Muscle of back (tissue), 3 donors: ENCODE measurements at regions not wholly inside any gene's neighbourhood (a gene's known extent, or its start where the extent isn't known, plus 50 kb on each side); places are given as distances from the start of the nearest gene placed in this dataset.
"Not testable (repeated sequence)": the region's sequence is repeated elsewhere in the genome, so short reads cannot be mapped to it uniquely, and the experiment has no call there.

Source experiments
- DNase-seq, 3 donors: peaks; one replicate each; pipeline versions ENCODE4 v3.0.0 to v3.0.0-alpha.2; 2013

DNA sequence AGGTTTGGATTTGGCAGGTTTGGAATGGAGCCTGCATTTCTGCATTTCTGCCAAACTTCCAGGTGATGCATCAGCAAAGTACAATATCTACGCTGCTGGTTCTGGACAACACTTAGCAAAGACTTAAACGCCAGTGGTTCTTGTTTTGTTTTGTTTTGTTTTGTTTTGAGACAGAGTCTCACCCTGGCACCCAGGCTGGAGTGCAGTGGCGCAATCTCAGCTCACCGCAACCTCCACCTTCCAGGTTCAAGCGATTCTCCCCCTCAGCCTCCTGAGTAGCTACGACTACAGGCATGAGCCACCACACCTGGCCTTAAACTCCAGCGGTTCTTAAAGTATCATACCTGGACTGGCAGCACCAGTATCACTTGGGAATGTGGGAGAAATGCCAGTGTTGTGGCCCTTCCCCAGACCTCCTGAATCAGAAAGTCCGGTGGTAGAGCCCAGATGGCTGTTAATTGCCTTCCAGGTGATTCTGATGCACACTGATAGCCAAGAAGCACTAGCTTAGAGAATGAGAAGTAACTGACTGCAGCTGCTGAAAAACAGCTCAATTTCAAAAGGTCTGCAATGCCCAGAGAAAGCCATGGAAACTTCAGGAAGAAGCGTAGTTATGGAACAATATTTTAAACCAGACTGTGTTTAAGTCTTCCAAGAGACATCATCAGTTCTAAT lies 114.8 kb upstream of the FOXN3 start:
- peak in 1 of 3 donors; percentile 49 for DNase-seq

DNA sequence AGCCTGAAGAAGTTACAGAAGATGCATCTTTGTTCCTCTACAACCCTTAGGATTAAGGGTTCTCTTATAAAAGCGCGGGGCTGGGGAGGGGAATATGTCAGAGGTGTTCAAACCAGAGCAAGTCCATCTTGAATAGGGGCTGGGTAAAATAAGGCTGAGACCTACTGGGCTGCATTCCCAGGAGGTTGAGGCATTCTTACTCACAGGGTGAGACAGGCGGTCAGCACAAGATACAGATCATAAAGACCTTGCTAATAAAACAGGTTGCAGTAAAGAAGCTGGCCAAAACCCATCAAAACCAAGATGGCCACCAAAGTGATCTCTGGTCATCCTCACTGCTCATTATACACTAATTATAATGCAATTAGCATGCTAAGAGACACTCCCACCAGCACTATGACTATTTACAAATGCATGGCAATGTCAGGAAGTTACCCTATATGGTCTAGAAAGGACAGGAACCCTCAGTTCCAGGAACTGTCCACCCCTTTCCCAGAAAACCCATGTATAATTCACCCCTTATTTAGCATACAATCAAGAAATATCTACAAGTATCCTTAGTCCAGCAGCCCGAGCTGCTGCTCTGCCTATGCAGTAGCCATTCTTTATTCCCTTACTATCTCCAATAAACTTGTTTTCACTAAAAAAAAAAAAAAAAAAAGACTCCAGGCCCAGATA lies 108.1 kb upstream of the FOXN3 start:
- DNase-seq, result no peak

DNA sequence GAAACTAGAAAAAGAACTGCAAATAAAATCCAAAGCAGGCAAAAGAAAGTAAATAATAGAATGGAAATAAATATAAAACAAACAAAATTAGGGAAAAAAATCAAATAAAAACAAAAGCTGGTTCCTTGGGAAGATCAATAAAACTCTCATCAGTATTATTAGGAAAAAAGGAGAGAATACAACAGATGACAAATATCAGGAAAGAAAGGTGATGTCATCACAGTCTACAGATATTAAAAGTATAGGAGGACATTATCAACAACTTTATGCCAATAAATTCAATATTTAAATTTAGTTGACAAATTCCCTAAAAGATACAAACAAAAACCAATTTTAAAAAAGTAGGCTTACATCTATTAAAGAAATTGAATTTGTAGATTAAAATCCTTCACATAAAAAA lies 107.4 kb upstream of the FOXN3 start:
- no peak for DNase-seq

DNA sequence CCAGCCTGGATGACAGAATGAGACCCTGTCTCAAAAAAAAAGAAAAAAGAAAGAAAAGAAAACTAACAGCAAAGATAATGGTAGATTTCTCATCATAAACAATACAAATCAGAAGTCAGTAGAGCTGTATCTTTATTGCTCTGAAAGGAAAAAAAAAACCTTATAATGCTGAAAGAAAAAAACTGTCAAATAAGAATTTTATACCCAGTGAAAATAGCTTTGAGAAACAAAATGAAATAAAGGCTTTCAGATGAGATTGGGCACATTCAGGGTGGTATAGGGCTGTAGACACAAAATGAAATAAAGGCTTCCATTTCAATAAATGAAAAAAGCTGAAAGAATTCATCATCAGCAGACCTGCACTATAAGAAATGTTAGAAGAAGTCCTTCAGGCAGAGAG lies 105.0 kb upstream of the FOXN3 start:
- no peak for DNase-seq

DNA sequence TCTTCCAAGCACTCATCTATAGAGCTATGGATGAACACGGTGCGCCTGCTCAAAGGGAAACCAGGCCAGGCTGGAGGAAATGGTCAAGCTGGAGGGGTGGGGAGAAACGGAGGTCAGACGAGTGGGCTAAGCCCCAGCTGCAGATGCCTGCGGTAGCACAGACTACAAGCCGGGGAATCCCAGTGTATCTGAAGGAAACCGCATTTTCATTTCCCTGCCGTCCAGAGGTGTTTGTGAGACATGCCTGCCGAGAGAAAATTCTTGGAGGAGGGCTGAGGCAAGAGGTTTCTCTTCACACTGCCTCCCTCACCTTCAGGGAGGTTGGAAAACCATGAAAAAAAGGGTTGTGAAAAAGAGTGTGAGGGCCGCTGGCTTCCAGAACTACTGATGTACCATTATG lies 102.0 kb upstream of the FOXN3 start:
- no peak for DNase-seq

DNA sequence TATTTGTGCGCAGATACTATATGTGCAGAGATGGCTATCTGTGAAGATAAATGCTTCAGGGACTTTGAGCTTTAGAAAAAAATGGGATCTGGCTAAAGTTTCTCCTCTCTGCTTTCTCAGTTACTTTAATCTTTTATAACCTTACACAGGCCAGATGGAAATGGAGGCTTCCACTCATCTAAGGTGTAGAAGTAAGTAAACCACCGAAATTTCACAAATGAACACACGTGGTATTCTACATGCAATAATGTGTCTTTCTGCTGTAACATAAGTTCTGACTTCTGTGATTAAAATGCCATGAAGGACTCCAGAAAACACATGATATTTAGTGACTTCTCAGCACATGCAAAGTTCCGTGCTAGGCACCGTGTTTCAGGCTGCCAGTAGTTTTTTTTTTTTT lies 99.1 kb upstream of the FOXN3 start:
- no peak for DNase-seq

DNA sequence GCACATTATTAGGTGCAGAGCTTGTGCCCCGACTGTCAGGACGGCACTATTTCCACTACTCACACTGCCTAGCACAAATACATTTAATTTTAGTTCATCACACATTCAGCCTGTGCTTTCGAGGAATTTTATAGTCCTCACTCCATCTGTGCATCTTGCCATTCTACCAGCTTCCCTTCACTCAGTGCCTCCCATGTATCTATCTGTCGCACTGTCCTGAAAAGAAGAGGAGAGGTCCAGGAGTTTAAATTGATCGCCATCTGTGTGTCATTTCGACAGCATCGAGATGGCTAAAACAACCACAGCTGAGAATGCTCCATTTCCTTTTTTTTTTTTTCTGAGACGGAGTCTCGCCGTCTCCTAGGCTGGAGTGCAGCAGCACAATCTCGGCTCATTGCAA lies 97.6 kb upstream of the FOXN3 start:
- no peak for DNase-seq

DNA sequence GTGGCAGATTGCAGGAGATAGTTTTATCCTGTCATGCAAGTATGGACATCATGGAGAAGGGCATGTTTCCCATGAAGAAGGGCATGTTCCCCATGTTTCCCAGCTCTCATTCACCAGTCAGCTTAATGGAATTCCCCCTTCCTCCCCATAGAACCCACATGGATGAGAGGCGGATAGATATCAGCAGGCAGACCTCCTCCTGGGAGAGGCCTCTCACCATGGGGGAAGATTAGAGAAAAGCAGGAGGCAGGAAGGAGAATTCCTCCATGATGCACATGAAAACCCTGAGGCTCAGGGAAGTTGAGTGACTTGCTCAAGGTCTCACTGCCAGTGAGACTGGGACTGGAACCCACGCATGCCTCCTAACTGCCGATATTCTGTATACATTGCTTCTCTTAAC lies 92.9 kb upstream of the FOXN3 start:
- peak in 1 of 3 donors; percentile 36 for DNase-seq

DNA sequence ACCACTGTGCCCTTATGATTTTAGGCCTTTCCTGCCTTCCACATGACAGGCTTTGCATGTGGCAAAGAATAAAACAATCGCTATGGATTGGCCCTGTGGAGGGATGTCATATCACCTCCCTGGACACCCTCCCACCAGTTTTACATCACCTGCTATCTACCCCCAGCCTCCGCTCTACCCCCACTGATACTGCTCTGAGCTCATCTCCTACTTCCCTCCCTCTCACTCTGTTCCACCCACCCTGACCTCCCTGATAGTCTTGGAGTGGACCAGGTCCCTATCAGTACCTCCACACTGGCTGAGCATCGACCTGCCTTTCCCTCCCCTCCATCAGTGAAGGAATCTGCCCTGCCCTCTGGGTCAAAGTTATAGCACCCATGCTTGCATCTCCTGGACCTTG lies 91.8 kb upstream of the FOXN3 start:
- DNase-seq, result no peak

DNA sequence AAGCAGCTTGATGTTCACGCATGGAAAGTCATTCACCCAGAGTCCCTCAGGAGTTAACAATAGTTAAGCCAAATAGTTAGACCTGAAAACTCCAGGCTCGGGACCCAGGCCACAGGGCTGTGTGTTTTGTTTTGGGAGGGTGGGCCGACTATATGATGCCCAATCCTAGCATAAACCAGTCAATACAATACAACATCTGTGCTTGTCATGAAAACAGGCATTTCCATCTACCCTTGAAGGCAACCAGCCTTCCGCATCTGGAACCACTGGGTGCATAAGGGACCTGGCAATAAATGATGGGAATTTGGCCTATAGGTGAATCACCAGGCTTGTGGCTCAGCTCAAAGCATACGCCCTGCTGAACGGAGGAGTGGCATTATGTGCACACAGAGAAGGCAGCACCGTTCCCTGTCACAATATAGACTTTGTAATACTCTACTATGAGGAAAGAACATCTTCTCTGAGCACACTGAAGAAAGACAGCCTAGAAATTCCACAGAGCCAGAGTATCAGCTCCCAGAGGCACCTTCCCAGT lies 91.0 kb upstream of the FOXN3 start:
- no peak for DNase-seq

DNA sequence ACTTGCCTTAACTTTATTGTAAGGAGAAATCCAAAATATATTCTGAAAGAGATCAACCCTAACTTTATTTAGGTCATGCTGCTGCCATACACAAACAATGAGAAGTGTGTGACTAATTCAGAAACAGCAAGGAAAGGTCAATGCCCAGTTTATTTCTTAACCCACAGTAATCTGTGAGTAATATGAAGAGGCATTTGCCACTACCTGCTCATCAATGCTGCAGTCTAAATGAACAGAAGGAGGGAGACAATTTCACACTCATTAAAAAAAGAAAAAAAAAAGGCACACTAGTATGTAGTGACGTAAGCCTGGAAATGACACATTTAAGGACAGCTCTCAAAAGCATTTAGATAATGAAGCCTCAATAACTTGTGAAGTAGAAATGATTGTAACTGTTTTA lies 90.5 kb upstream of the FOXN3 start:
- DNase-seq, result peak in 1 of 3 donors; percentile 31

DNA sequence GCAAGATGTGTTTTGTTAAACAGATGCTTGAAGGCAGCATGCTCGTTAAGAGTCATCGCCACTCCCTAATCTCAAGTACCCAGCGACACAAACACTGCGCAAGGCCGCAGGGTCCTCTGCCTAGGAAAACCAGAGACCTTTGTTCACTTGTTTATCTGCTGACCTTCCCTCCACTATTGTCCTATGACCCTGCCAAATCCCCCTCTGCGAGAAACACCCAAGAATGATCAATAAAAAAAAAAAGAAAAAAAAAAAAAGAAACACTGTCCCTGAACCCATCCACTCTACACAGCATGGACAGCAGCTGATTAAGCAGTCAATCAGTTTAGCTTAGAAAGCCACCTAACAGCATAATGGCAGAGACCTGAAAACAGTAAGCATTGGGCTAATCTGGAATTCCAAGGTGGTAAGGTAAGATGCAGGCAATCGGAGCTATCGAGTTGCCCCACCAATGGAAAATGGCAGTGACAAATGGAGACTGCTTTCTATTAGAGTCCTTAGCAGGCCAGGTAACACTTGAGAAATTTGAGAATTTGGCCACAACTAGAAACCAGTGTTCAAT lies 89.9 kb upstream of the FOXN3 start:
- DNase-seq, result not testable (repeated sequence)

DNA sequence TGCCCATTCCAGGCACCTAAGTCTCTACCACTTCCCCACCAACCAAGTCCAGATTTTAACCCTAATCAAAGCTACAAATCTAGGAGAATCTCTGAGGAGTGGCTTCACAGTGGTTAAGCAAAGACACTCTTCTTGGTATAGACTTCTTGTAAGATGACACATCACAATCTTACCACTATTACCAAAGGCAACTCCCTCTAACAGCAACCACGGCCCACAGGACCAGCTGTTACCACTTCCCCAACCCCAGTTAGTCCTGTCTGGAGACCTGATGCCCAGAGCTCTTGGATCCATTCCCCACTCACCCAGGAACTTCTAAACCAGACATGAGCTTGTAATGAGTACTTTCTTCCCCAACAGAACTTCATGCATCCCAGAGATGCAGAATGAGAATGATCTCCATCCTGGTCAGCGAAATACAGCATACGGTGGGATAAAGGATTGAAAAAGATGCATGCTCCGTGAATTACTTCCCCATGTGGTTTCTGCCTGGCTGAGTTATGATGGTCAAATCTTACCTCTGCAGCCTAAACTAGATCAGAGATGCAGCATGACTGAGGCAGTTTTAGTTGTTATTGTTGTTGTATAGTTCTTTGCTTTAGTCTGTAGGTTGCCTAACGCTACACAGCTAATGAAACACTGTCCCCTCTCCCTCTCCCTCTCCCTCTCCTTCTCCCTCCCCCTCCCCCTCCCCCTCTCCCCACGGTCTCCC lies 87.7 kb upstream of the FOXN3 start:
- DNase-seq, result no peak

DNA sequence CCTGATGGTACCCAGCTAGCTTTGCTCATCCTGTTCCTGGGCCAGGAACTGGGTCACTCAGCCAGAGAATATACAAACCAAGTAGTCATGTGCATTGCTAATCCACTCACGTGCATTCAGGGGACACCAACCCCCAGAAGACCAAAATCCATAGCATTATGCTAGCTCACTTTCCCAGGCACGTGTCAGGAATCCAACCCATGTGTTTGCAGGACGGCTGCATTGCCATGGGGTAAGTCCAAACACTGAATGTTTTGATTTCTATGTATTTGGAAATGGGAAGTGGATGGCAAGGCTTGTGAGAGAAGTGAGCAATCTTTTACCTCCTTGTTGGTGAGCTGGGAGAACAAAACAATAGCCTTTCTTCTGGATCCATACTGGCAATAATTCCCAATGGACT lies 87.1 kb upstream of the FOXN3 start:
- DNase-seq, result no peak

DNA sequence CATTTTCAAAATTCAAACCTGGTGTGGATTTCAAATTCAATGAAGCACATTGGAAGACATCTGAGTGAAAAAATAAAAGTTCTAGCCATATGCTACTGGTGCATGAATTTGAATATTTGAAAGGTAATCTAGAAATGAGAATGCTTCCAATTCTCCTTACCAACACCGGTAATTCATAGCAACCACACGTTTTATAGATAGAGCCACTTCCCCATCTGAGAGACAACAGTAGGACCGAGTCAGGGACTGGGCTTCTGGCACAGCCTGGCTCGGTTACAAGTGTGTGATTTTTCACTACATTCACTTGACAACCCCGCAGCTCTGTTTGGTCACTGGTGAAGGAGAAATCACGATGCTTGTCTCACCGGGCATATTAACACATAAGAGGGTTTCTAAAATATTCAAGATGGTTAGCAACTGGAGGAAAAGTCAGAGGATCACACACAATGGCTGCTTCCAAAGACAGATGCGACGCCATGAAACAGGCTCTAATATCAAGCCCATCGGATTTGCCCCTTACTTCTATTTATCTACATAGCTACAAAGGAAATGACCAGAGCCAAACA lies 86.5 kb upstream of the FOXN3 start:
- DNase-seq, result no peak

DNA sequence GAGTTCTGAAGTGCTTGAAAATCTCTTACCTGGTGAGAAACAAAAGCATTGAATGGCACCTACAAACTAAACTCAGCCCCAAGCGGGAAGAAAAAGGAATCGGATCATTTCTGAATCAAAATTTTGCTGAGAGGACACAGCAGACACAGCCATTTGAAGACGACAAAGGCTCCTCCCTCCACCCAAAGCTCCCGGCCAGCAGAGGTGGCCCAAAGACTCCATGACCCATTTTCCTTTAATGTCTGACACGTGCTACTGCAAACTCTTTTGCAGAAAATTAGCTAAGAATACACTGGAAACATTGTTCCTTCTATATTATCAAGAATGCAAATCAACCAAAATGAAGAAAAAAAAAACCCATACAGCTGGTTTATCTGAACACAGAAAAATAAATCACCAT lies 85.9 kb upstream of the FOXN3 start:
- DNase-seq, result no peak

DNA sequence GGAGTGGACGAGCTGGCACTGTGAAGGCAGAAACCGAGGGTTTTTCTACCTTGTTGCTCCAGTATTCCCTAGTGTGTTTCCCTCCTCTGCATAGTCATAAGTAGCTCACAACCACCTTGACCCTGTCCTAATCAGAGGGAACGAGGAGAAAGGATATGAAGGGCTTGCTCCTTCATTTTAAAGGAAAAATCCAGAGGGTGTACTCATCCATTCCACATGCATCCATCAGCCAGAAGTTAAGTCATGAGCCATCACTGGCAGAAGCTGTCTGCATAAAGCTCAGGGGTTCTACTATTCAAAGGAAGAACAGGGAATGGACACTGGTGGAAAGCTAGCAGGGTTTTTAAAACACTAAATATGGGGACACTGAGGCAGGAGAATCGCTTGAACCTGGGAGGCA lies 84.3 kb upstream of the FOXN3 start:
- no peak for DNase-seq

DNA sequence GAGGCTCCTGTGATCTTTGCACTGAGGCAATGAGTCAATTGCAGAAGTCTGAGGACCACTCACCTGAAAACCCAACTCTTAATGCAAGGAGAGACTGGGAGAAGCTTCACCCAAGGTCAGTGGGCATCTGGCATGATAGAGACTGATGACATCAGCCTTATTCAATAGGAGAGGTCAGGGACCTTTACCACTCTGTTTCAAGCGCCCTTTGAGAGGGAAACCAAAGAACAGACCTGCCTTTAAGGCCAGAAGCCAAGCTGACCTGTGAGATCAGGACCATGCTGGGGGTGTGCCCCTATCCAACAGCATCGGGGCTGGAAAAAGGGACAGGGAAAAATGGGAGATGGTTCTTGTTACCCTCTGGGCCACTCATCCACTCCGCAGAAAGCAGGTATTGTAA lies 83.3 kb upstream of the FOXN3 start:
- no peak for DNase-seq

DNA sequence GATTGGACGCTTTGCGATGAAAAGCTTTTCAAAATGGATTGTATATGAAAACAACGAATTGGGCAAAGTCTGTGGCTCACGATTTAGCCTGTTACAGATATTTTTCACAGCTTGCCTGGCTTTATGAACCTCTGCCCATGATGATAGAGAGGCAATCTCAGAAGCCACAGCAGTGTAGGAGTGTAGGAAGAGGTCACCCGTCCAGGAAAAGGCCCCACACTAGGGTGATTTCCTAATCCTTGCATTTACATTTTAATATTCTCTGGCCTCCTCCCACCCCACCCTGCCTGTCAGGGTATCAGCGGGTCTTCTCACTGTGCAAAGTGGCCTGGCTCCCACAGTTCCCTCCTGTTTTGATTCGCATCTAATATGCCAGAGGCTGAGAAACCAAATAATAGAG lies 81.8 kb upstream of the FOXN3 start:
- no peak for DNase-seq

DNA sequence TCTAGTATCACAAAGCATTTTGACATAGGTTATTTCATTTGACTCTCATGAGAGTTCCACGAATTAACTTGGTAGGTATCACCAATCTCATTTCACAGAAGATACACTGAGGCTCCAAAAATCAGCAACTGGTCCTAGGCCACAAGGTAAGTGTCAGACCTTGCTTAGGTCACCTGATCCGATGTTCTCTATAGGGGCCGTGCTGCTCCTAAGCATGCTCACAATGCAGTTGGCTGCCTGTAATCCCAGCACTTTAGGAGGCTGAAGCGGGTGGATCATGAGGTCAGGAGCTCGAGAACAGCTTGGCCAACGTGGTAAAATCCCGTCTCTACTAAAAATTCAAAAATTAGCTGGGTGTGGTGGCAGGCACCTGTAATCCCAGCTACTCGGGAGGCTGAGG lies 78.7 kb upstream of the FOXN3 start:
- no peak for DNase-seq

DNA sequence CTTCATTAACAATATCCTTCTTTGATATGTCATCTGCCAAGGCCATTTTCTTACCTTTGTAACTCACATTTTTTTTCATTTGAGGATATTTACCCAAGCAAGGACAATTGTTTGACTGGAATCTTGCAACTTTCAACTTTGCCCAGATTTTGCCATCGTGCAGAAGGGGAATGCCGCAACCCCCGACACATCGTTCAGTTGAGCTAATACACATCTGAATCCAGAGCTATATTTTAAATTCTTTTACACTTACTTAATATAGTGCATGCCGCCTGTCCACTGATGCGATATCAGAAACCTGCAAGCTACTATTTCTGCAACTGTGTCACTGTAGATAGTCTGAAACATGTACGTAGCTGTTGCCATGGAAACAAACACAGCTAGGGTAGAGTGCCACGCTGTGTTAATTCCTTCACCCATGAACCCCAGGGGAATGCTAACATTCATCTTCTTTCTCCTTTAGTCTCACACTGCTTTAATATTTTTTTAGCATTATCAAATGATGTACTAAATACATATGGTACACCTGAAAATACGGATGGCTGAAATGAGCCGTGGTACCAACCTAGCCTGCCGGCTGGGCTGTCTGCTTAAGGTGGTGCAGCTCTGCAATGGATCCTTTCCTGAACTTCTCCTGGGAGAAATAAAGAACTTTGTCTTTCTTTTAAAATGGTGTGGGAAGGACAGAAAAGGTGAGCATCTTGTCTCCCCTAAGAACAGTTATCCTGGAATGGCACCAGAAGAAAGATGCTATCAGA lies 77.0 kb upstream of the FOXN3 start:
- DNase-seq, result no peak

DNA sequence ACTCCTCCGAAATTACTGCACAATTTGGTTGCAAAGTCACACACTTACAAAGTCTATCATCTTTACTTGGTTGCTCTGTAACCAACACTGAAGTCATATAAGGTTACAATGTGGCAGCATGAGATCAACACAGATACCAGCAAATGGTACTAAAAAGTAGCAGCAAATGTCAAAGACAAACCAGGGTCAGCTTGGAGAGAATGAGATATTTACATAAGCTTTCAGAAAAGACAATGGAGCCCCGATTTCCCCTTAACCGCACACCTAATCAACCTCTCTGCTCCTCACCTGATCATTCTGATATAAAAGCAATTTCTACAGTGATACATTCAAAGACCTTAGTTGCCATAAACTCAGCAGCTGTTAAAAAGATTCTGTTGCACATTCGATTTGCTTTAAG lies 76.4 kb upstream of the FOXN3 start:
- no peak for DNase-seq
